Stimulated activated naive B cell treated with anti-CD40 and anti-IgM and Interleukin-4, amounts not matched to agents 10 μg/mL and 1 μg/mL and 100 μg/mL, for 72 hours (primary cell): ENCODE measurements at regions not wholly inside any gene's neighbourhood (a gene's known extent, or its start where the extent isn't known, plus 50 kb on each side); places are given as distances from the start of the nearest gene placed in this dataset.

ENCODE experiments used
- ATAC-seq, 2 donors: fragments of 150-1000 bp; cut with Tn5 transposase; replicated peaks; 2 replicates each; pipeline ENCODE4 v1.10.0; 2021; ENCODE audit warnings: moderate library complexity in 1 of 2
- DNase-seq: peaks from one replicate; pipeline ENCODE4 v3.0.0; 2021
- H3K27ac Mint-ChIP-seq: one replicate; pipeline ENCODE4 v1.8.0; 2022; ENCODE audit warnings: mild to moderate bottlenecking, mixed read lengths
- H3K27me3 Mint-ChIP-seq, 2 donors: one replicate each; pipeline ENCODE4 v1.8.0; 2022; ENCODE audit warnings: mixed read lengths in 2 of 2
- H3K36me3 Mint-ChIP-seq, 2 donors: one replicate each; pipeline ENCODE4 v1.8.0; 2022; ENCODE audit warnings: mixed read lengths in 2 of 2, mild to moderate bottlenecking in 1 of 2
- H3K4me1 Mint-ChIP-seq, 2 donors: one replicate each; pipeline ENCODE4 v1.8.0; 2022; ENCODE audit warnings: mixed read lengths in 2 of 2, mild to moderate bottlenecking in 1 of 2
- H3K4me3 Mint-ChIP-seq, 2 donors: one replicate each; pipeline ENCODE4 v1.8.0; 2022; ENCODE audit warnings: mild to moderate bottlenecking in 2 of 2, mixed read lengths in 2 of 2, moderate library complexity in 1 of 2
- H3K9me3 Mint-ChIP-seq, 2 donors: one replicate each; pipeline ENCODE4 v1.8.0; 2022; ENCODE audit warnings: mixed read lengths in 2 of 2, mild to moderate bottlenecking in 1 of 2

DNA sequence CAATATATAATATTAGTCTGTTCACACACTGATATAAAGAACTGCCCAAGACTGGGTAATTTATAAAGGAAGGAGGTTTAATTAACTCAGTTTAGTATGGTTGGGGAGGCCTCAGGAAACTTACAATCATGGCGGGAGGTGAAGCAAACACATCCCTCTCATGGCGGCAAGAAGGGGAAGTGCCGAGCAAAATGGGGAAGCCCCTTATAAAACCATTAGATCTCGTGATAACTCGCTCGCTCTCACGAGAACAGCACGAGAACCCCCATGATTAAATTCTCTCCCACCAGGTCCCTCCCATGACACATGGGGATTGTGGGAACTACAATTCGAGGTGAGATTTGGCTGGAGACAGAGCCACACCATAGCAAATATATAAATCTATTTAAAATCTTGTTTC, 269.8 kb downstream of the ATP23 start:
- ATAC-seq, result no peak

GRCh38 chr12:58217130-58217529, 275.8 kb downstream of the ATP23 start:
- Mint-ChIP-seq H3K27ac (no peak overlapping the region), H3K4me1 (no peaks in the 10 kb centered on the region), H3K36me3 (no peaks in the 10 kb centered on the region), H3K9me3 (peaks cover 2 to 4% of the 10 kb centered on the region in 2 donors), H3K27me3 (no peaks in the 10 kb centered on the region), H3K4me3 (no peak overlapping the region)
- DNase-seq, result no peak
- no peak for ATAC-seq

More for the DNA sequence above, 269.8 kb downstream of the ATP23 start:
- H3K27me3 Mint-ChIP-seq, result no peaks in the 10 kb centered on the region
- peaks cover 3 to 6% of the 10 kb centered on the region in 2 donors for H3K9me3 Mint-ChIP-seq
- H3K4me1 Mint-ChIP-seq, result no peaks in the 10 kb centered on the region
- H3K4me3 Mint-ChIP-seq, result no peak overlapping the region
- no peak overlapping the region for H3K27ac Mint-ChIP-seq
- H3K36me3 Mint-ChIP-seq, result no peaks in the 10 kb centered on the region
- no peak for DNase-seq

- Mint-ChIP-seq H3K27me3 (no peaks in the 10 kb centered on the region), H3K4me1 (peaks cover 0 to 2% of the 10 kb centered on the region in 2 donors), H3K36me3 (no peaks in the 10 kb centered on the region), H3K27ac (no peak overlapping the region), H3K9me3 (no peaks in the 10 kb centered on the region), H3K4me3 (no peak overlapping the region)
- ATAC-seq (no peak), DNase-seq (no peak)
Measured at GRCh38 chr12:58224536-58225105, 283.3 kb downstream of the ATP23 start.

- peaks cover 0 to 2% of the 10 kb centered on the region in 2 donors for H3K4me1 Mint-ChIP-seq
- ATAC-seq, result no peak
- H3K9me3 Mint-ChIP-seq, result no peaks in the 10 kb centered on the region
- H3K27me3 Mint-ChIP-seq, result peaks cover 0 to 4% of the 10 kb centered on the region in 2 donors
- DNase-seq, result no peak
- no peak overlapping the region for H3K27ac Mint-ChIP-seq
- H3K36me3 Mint-ChIP-seq, result no peaks in the 10 kb centered on the region
- no peak overlapping the region for H3K4me3 Mint-ChIP-seq
Measured at GRCh38 chr12:58225203-58225877, 284.0 kb downstream of the ATP23 start.

- Mint-ChIP-seq H3K4me1 (no peaks in the 10 kb centered on the region), H3K36me3 (peaks cover 0 to 3% of the 10 kb centered on the region in 2 donors), H3K4me3 (no peak overlapping the region), H3K27ac (no peak overlapping the region), H3K9me3 (peaks cover 2 to 10% of the 10 kb centered on the region in 2 donors), H3K27me3 (peaks cover 12 to 27% of the 10 kb centered on the region in 2 donors)
- DNase-seq (no peak), ATAC-seq (no peak)
Measured at GRCh38 chr12:58233886-58234285, 292.5 kb downstream of the ATP23 start.

GRCh38 chr12:58238411-58238810, 297.0 kb downstream of the ATP23 start:
- Mint-ChIP-seq H3K27ac (no peak overlapping the region), H3K9me3 (no peaks in the 10 kb centered on the region), H3K27me3 (peaks cover 26 to 29% of the 10 kb centered on the region in 2 donors), H3K4me3 (no peak overlapping the region), H3K36me3 (no peaks in the 10 kb centered on the region), H3K4me1 (no peaks in the 10 kb centered on the region)
- ATAC-seq (no peak), DNase-seq (no peak)

- Mint-ChIP-seq H3K27me3 (peaks cover 23 to 31% of the 10 kb centered on the region in 2 donors), H3K36me3 (no peaks in the 10 kb centered on the region), H3K4me3 (no peak overlapping the region), H3K27ac (no peak overlapping the region), H3K9me3 (no peaks in the 10 kb centered on the region), H3K4me1 (no peaks in the 10 kb centered on the region)
- ATAC-seq (no peak), DNase-seq (no peak)
Measured at GRCh38 chr12:58241099-58241498, 299.7 kb downstream of the ATP23 start.

GRCh38 chr12:58242796-58243630, 301.6 kb downstream of the ATP23 start:
- H3K9me3 Mint-ChIP-seq, result no peaks in the 10 kb centered on the region
- H3K27me3 Mint-ChIP-seq, result peaks cover 12 to 22% of the 10 kb centered on the region in 2 donors
- ATAC-seq (no peak), DNase-seq (no peak)
- no peaks in the 10 kb centered on the region for H3K36me3 Mint-ChIP-seq
- no peak overlapping the region for H3K4me3 Mint-ChIP-seq
- no peaks in the 10 kb centered on the region for H3K4me1 Mint-ChIP-seq
- H3K27ac Mint-ChIP-seq, result no peak overlapping the region

DNA sequence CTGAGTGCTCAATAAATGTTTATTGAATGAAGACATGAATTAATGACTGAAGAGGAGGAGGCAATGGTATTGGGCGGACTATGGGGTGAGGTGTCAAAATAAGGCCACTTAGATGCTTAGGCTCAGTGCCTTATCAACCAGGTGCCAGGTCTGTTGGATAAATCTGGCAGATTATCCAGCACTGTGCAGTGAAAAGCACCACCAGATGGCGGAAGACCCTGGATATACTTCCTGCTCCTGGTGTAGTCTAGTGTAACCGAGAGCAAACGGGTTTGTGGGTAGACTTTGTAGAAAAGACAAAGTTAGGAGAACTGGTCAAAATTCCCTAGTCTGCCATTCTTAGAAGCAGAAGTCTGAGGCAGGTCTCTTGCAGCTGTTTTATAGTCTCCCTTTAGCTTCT, 306.3 kb downstream of the ATP23 start:
- no peaks in the 10 kb centered on the region for H3K4me1 Mint-ChIP-seq

GRCh38 chr12:58248599-58248998, 307.2 kb downstream of the ATP23 start:
- no peak overlapping the region for H3K27ac Mint-ChIP-seq
- no peaks in the 10 kb centered on the region for H3K4me1 Mint-ChIP-seq
- H3K27me3 Mint-ChIP-seq, result peaks cover 5 to 16% of the 10 kb centered on the region in 2 donors
- no peak for ATAC-seq
- no peak for DNase-seq
- H3K36me3 Mint-ChIP-seq, result no peaks in the 10 kb centered on the region
- H3K4me3 Mint-ChIP-seq, result no peak overlapping the region
- no peaks in the 10 kb centered on the region for H3K9me3 Mint-ChIP-seq

More for the DNA sequence above, 306.3 kb downstream of the ATP23 start:
- Mint-ChIP-seq H3K9me3 (no peaks in the 10 kb centered on the region), H3K36me3 (no peaks in the 10 kb centered on the region), H3K27me3 (peaks cover 3 to 14% of the 10 kb centered on the region in 2 donors), H3K4me3 (no peak overlapping the region), H3K27ac (no peak overlapping the region)
- DNase-seq (no peak), ATAC-seq (no peak)

DNA sequence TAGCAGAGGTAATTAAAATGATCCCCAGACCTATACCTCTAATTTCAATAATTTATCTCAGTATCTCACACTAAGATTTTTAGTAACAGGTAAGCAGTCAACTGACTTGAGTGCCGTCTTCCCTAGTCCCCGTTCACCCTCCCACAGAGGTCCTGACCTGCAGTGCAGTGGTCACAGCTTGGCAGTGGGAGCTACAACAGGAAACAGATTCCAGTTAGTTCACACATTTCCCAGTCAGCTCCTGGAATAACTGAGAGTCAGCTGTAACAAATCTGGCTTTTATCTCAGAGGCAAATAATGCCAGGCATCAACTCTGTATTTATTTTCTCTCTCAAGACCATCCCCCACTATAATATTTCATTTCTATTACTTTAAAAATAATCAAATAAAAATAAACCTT, 308.2 kb downstream of the ATP23 start:
- peaks cover 8% of the 10 kb centered on the region in 2 donors for H3K27me3 Mint-ChIP-seq
- no peak overlapping the region for H3K27ac Mint-ChIP-seq
- ATAC-seq, result no peak
- DNase-seq, result no peak
- H3K4me1 Mint-ChIP-seq, result no peaks in the 10 kb centered on the region
- no peaks in the 10 kb centered on the region for H3K36me3 Mint-ChIP-seq
- H3K4me3 Mint-ChIP-seq, result no peak overlapping the region
- no peaks in the 10 kb centered on the region for H3K9me3 Mint-ChIP-seq

DNA sequence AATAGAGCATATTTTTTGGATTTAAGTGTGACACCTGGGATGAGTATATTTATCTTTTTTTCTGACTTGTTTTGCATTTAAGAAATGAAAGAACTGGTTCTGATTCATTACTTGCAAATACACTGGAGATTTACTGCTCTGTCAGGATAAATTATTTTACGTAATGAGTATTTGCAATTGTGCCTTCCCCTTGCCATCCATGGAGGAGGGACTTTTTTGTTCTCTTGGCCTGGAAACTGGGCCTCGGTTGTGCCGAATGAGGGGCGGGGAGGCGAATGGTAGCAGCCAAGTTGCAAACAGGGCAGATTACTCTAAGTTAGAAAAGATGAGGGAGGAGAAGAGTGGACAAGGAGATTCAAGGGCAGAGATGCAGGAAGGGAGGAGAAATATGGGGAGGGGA, 308.7 kb downstream of the ATP23 start:
- Mint-ChIP-seq H3K36me3 (no peaks in the 10 kb centered on the region), H3K4me1 (no peaks in the 10 kb centered on the region), H3K27ac (no peak overlapping the region), H3K27me3 (peaks cover 9 to 10% of the 10 kb centered on the region in 2 donors), H3K9me3 (no peaks in the 10 kb centered on the region), H3K4me3 (no peak overlapping the region)
- DNase-seq (no peak), ATAC-seq (no peak)

DNA sequence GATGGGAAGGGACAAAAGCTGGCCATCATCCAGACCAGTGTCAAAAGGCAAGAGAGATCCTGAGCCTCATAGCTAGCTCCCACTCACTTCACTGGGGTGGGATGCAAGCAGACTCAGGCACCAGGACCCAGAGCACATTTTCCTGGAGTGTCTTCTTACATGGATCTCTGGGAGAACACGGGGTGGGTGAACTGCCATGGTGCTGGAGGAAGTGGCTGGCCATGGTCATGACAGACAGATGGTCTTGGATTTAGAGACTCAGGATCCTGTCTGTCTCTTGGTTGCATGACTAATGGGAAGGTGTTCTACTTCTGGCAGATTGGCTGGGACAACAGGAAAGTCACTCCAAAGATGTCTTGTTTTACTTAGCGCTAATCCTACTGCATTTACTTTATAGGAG, 311.5 kb downstream of the ATP23 start:
- H3K4me3 Mint-ChIP-seq, result no peak overlapping the region
- peaks cover 0 to 2% of the 10 kb centered on the region in 2 donors for H3K9me3 Mint-ChIP-seq
- peaks cover 16 to 21% of the 10 kb centered on the region in 2 donors for H3K27me3 Mint-ChIP-seq
- ATAC-seq (no peak), DNase-seq (no peak)
- H3K4me1 Mint-ChIP-seq, result no peaks in the 10 kb centered on the region
- H3K27ac Mint-ChIP-seq, result no peak overlapping the region
- no peaks in the 10 kb centered on the region for H3K36me3 Mint-ChIP-seq

GRCh38 chr12:58253663-58254062, 312.3 kb downstream of the ATP23 start:
- no peaks in the 10 kb centered on the region for H3K4me1 Mint-ChIP-seq
- H3K9me3 Mint-ChIP-seq, result peaks cover 0 to 2% of the 10 kb centered on the region in 2 donors
- no peak for ATAC-seq
- H3K27ac Mint-ChIP-seq, result no peak overlapping the region
- no peaks in the 10 kb centered on the region for H3K36me3 Mint-ChIP-seq
- peaks cover 16 to 21% of the 10 kb centered on the region in 2 donors for H3K27me3 Mint-ChIP-seq
- no peak overlapping the region for H3K4me3 Mint-ChIP-seq
- no peak for DNase-seq
